ENCODE measurements at regions not wholly inside any gene's neighbourhood (a gene's known extent, or its start where the extent isn't known, plus 50 kb on each side); places are given as distances from the start of the nearest gene placed in this dataset.
"Not testable (repeated sequence)": the region's sequence is repeated elsewhere in the genome, so short reads cannot be mapped to it uniquely, and the experiment has no call there.

GRCh38 chr2:59756150-59756549 is 797.3 kb downstream of the BCL11A start:
- DNase-seq = no peak

- DNase-seq = no peak
These were observed 799.3 kb downstream of the BCL11A start for GRCh38 chr2:59754011-59754735.

- DNase-seq = no peak
These were observed 800.9 kb downstream of the BCL11A start for GRCh38 chr2:59752512-59752911.

- DNase-seq = no peak
These were observed 801.4 kb downstream of the BCL11A start for GRCh38 chr2:59752071-59752470.

GRCh38 chr2:59751214-59751613 is 802.2 kb downstream of the BCL11A start:
- DNase-seq = not testable (repeated sequence)

GRCh38 chr2:59746291-59746690 is 807.2 kb downstream of the BCL11A start:
- no peak for DNase-seq

GRCh38 chr2:59745085-59745484 is 808.4 kb downstream of the BCL11A start:
- no peak for DNase-seq

GRCh38 chr2:59744436-59744835 is 809.0 kb downstream of the BCL11A start:
- DNase-seq = no peak

- no peak for DNase-seq
These were observed 811.6 kb downstream of the BCL11A start for GRCh38 chr2:59741840-59742239.

- DNase-seq = no peak
These were observed 814.3 kb downstream of the BCL11A start for GRCh38 chr2:59739166-59739565.

- no peak for DNase-seq
These were observed 816.2 kb downstream of the BCL11A start for GRCh38 chr2:59737299-59737698.

- no peak for DNase-seq
These were observed 818.7 kb downstream of the BCL11A start for GRCh38 chr2:59734743-59735142.

- no peak for DNase-seq
These were observed 819.5 kb downstream of the BCL11A start for GRCh38 chr2:59733970-59734369.

GRCh38 chr2:59733567-59733930 is 819.9 kb downstream of the BCL11A start:
- no peak for DNase-seq

- no peak for DNase-seq
These were observed 820.4 kb downstream of the BCL11A start for GRCh38 chr2:59732871-59733566.

GRCh38 chr2:59727121-59727590 is 826.3 kb downstream of the BCL11A start:
- no peak for DNase-seq

- no peak for DNase-seq
These were observed 827.0 kb downstream of the BCL11A start for GRCh38 chr2:59726228-59727120.

- DNase-seq = no peak
These were observed 828.7 kb downstream of the BCL11A start for GRCh38 chr2:59724746-59725145.

GRCh38 chr2:59720296-59720866 is 833.1 kb downstream of the BCL11A start:
- DNase-seq = no peak

- no peak for DNase-seq
These were observed 839.9 kb downstream of the BCL11A start for GRCh38 chr2:59713577-59713976.

GRCh38 chr2:59711121-59711520 is 842.3 kb downstream of the BCL11A start:
- DNase-seq = no peak

- DNase-seq = peak; percentile 1
These were observed 846.7 kb downstream of the BCL11A start for GRCh38 chr2:59706729-59707128.

GRCh38 chr2:59703796-59704195 is 849.7 kb downstream of the BCL11A start:
- DNase-seq = no peak
